ENCODE measurements at regions not wholly inside any gene's neighbourhood (a gene's known extent, or its start where the extent isn't known, plus 50 kb on each side); places are given as distances from the start of the nearest gene placed in this dataset.

DNA sequence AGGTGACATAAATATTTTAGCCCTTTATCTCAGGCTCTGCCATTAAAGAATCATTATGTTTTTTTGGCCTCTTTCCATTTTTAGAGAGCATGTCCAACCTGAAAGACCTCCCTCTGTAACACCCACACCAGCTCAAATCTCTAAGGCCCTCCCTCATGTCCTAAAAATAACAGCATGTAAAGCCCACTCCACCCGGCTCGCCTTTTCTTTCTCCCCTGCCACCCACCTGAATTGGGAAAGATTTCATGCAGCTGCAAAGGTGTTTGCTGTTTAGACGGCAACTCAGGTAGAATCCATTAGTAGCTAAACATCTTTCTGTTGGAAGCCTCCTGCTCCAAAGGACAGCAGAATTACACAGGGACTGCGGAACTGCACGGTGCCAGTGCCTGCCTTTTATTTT, 79.9 kb downstream of the DMRTA2 start:
- Mint-ChIP-seq H3K9me3 (no peaks in the 10 kb centered on the region), H3K4me3 (no peak overlapping the region), H3K27me3 (ENCODE audit: low read depth in 2 of 2) (peaks cover 9 to 38% of the 10 kb centered on the region in 2 donors), H3K36me3 (no peaks in the 10 kb centered on the region), H3K4me1 (no peaks in the 10 kb centered on the region), H3K27ac (no peak overlapping the region)
- WGBS (ENCODE audit: insufficient coverage) = 87% methylated on average over 5 of the region's 5 CpGs
- Histone ChIP-seq H3K36me3 (ENCODE audit: control insufficient read depth, insufficient read depth, low read length) (no peaks in the 10 kb centered on the region), H3K4me1 (ENCODE audit: control insufficient read depth, insufficient read depth, low read length) (no peaks in the 10 kb centered on the region), H3K27me3 (ENCODE audit: control insufficient read depth, insufficient read depth, low read length) (no peaks in the 10 kb centered on the region), H3K27ac (ENCODE audit: low read length) (no peak overlapping the region), H3K9me3 (ENCODE audit: control insufficient read depth, insufficient read depth, low read length) (no peaks in the 10 kb centered on the region), H3K4me3 (ENCODE audit: low read length) (no peak overlapping the region)
- ATAC-seq = no peak
- TF ChIP-seq, protein P1, sequence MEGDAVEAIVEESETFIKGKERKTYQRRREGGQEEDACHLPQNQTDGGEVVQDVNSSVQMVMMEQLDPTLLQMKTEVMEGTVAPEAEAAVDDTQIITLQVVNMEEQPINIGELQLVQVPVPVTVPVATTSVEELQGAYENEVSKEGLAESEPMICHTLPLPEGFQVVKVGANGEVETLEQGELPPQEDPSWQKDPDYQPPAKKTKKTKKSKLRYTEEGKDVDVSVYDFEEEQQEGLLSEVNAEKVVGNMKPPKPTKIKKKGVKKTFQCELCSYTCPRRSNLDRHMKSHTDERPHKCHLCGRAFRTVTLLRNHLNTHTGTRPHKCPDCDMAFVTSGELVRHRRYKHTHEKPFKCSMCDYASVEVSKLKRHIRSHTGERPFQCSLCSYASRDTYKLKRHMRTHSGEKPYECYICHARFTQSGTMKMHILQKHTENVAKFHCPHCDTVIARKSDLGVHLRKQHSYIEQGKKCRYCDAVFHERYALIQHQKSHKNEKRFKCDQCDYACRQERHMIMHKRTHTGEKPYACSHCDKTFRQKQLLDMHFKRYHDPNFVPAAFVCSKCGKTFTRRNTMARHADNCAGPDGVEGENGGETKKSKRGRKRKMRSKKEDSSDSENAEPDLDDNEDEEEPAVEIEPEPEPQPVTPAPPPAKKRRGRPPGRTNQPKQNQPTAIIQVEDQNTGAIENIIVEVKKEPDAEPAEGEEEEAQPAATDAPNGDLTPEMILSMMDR (IDR thresholded peaks at IDR 0.05) = no peak
- intact Hi-C loops (cut with micrococcal nuclease) = loop anchor here (10.0 kb wide), 1 partner anchor 1429 kb away; no protein-coding TSS in a partner anchor
- DNase-seq = no peak

DNA sequence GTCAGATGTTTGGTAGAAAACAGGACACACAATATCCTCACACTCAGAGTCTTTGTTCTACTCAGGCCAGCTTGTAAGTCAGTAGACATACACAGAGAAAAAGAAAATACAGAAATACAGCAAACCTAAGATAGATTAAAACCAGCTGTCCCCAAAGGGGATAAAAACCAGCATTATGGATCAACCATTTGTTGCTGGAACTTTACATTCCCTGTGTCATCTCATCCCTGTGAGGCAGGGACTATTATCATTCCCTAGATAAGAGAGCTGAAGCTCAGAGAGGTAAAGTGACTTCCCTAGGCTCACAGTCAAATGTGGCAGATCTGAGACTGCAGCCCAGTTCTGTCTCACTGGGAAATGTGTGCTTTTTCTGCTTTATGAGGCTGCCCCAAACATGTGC, 80.7 kb downstream of the DMRTA2 start:
- Mint-ChIP-seq H3K27me3 (ENCODE audit: low read depth in 2 of 2) (peaks cover 6 to 45% of the 10 kb centered on the region in 2 donors), H3K4me3 (no peak overlapping the region), H3K9me3 (no peaks in the 10 kb centered on the region), H3K4me1 (no peaks in the 10 kb centered on the region), H3K36me3 (no peaks in the 10 kb centered on the region), H3K27ac (no peak overlapping the region)
- Histone ChIP-seq H3K4me3 (ENCODE audit: low read length) (no peak overlapping the region), H3K27ac (ENCODE audit: low read length) (no peak overlapping the region), H3K36me3 (ENCODE audit: control insufficient read depth, insufficient read depth, low read length) (no peaks in the 10 kb centered on the region), H3K9me3 (ENCODE audit: control insufficient read depth, insufficient read depth, low read length) (no peaks in the 10 kb centered on the region), H3K4me1 (ENCODE audit: control insufficient read depth, insufficient read depth, low read length) (no peaks in the 10 kb centered on the region), H3K27me3 (ENCODE audit: control insufficient read depth, insufficient read depth, low read length) (no peaks in the 10 kb centered on the region)
- DNase-seq (no peak), ATAC-seq (no peak)
- intact Hi-C loops (cut with micrococcal nuclease) = loop anchor here (10.0 kb wide), 1 partner anchor 1428 kb away; no protein-coding TSS in a partner anchor
- TF ChIP-seq, protein P1 (IDR thresholded peaks at IDR 0.05) = no peak

DNA sequence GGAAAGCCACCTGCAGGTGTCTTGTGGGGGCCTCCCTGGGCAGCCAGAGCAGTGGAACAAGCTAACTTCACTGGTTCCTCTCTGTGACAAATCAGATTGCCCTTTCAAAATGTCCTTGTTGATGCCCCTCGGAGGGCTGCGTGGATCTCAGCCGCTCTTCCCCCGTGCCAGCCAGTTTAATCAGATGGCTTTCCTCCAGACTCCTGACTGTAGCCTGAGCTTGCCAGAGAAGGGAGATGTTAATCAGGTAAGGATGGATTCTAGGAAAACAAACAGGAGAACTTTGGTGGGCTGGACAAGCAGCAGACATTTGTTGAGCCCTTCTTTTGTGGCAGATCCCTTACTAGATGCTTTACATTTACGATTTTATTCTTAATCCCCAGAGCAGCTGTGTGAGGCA, 88.2 kb downstream of the DMRTA2 start:
- Mint-ChIP-seq H3K4me3 (no peak overlapping the region), H3K9me3 (no peaks in the 10 kb centered on the region), H3K27me3 (ENCODE audit: low read depth in 2 of 2) (peaks cover 17 to 40% of the 10 kb centered on the region in 2 donors), H3K4me1 (no peaks in the 10 kb centered on the region), H3K27ac (no peak overlapping the region), H3K36me3 (no peaks in the 10 kb centered on the region)
- intact Hi-C loops (cut with micrococcal nuclease) = no loop called here
- DNase-seq = no peak
- TF ChIP-seq, protein P1 (IDR thresholded peaks at IDR 0.05) = no peak
- no peaks in the 10 kb centered on the region for H3K9me3 ChIP-seq (ENCODE audit: control insufficient read depth, insufficient read depth, low read length)
- no peak overlapping the region for H3K27ac ChIP-seq (ENCODE audit: low read length)
- H3K4me1 ChIP-seq (ENCODE audit: control insufficient read depth, insufficient read depth, low read length) = peaks cover 9% of the 10 kb centered on the region
- WGBS (ENCODE audit: insufficient coverage) = 98% methylated on average over 4 of the region's 5 CpGs
- ATAC-seq = no peak
- no peaks in the 10 kb centered on the region for H3K36me3 ChIP-seq (ENCODE audit: control insufficient read depth, insufficient read depth, low read length)
- peaks cover 13% of the 10 kb centered on the region for H3K27me3 ChIP-seq (ENCODE audit: control insufficient read depth, insufficient read depth, low read length)
- no peak overlapping the region for H3K4me3 ChIP-seq (ENCODE audit: low read length)

DNA sequence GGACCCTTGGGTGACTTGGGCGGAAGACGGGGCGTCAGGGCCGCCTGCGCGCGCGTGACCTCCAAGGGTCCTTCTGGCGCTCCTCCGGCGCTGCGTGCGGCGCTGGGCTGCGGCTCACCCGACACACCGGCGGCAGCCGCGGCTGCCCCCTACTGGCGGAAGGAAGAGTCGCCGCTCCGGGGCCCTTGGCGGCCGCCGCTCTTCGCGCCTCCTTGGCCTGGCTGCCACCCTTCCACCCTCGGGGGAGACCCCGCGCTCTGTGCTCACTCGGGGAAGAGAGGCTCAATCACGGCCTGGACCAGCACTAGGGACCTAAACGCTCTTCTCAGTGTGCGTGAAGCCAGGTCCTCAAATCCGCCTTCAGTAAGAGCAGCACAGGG, 89.7 kb downstream of the DMRTA2 start:
- H3K9me3 Mint-ChIP-seq = no peaks in the 10 kb centered on the region

More for the DNA sequence above, 89.7 kb downstream of the DMRTA2 start:
- Mint-ChIP-seq H3K36me3 (no peaks in the 10 kb centered on the region), H3K27me3 (ENCODE audit: low read depth in 2 of 2) (peaks cover 23 to 42% of the 10 kb centered on the region in 2 donors), H3K27ac (no peak overlapping the region), H3K4me3 (peak overlapping the region; percentile 62), H3K4me1 (no peaks in the 10 kb centered on the region)
- peak; percentile 35 to 64 for DNase-seq
- peak; percentile 77 to 85 (median 82) for ATAC-seq
- H3K27me3 ChIP-seq (ENCODE audit: control insufficient read depth, insufficient read depth, low read length) = peaks cover 13% of the 10 kb centered on the region
- H3K9me3 ChIP-seq (ENCODE audit: control insufficient read depth, insufficient read depth, low read length) = no peaks in the 10 kb centered on the region
- H3K4me3 ChIP-seq (ENCODE audit: low read length) = peak overlapping the region; percentile 34
- peaks cover 9% of the 10 kb centered on the region for H3K4me1 ChIP-seq (ENCODE audit: control insufficient read depth, insufficient read depth, low read length)
- WGBS (ENCODE audit: insufficient coverage) = 6% methylated on average over 37 of the region's 37 CpGs
- H3K27ac ChIP-seq (ENCODE audit: low read length) = no peak overlapping the region
- H3K36me3 ChIP-seq (ENCODE audit: control insufficient read depth, insufficient read depth, low read length) = no peaks in the 10 kb centered on the region
- intact Hi-C loops (cut with micrococcal nuclease) = no loop called here
- TF ChIP-seq, protein P1 (IDR thresholded peaks at IDR 0.05) = peak; percentile 48

Measured in natural killer cell (primary cell).